Uterus (tissue), 3 donors: ENCODE measurements at regions not wholly inside any gene's neighbourhood (a gene's known extent, or its start where the extent isn't known, plus 50 kb on each side); places are given as distances from the start of the nearest gene placed in this dataset.

Experiments
- DNase-seq, 2 donors: peaks; one replicate each; pipeline ENCODE4 v3.0.0-alpha.2; 2019 to 2020
- H3K27ac ChIP-seq, 2 donors: fragments of 200-600 bp; sonication (generic); 1 replicate in 1 of 2; 2 replicates in 1 of 2; pipeline ENCODE4 v1.5.1; 2016 to 2018
- H3K27me3 ChIP-seq, 2 donors: fragments of 200-600 bp; sonication (generic); one replicate each; pipeline ENCODE4 v1.5.1; 2018 to 2019; ENCODE audit warnings: control low read depth in 1 of 2
- H3K36me3 ChIP-seq, 2 donors: fragments of 200-600 bp; sonication (generic); one replicate each; pipeline ENCODE4 v1.5.1; 2019; ENCODE audit warnings: control low read depth in 1 of 2
- H3K4me1 ChIP-seq, 2 donors: fragments of 200-600 bp; sonication (generic); one replicate each; pipeline ENCODE4 v1.5.1; 2018 to 2019; ENCODE audit warnings: control low read depth in 1 of 2
- H3K4me3 ChIP-seq, 2 donors: fragments of 200-600 bp; sonication (generic); 1 replicate in 1 of 2; 2 replicates in 1 of 2; pipeline ENCODE4 v1.5.1; 2018 to 2019; ENCODE audit warnings: mild to moderate bottlenecking in 1 of 2
- H3K9me3 ChIP-seq, 2 donors: fragments of 200-600 bp; sonication (generic); one replicate each; pipeline ENCODE4 v1.5.1; 2019; ENCODE audit warnings: control low read depth in 1 of 2
- CTCF ChIP-seq, 4 experiments: fragments of 200-600 bp in 2 of 4; fragments of 450-650 bp in 2 of 4; sonication (generic) in 2 of 4; IDR thresholded peaks; one replicate each; pipeline ENCODE4 v1.5.1; 2016 to 2019; ENCODE audit warnings: antibody characterized with exemption in 4 of 4, mild to moderate bottlenecking in 2 of 4, moderate library complexity in 1 of 4
- POLR2A ChIP-seq, 2 donors: fragments of 450-650 bp; IDR thresholded peaks; one replicate each; pipeline ENCODE4 v1.6.1; 2016; ENCODE audit warnings: antibody characterized with exemption in 2 of 2, mild to moderate bottlenecking in 1 of 2, moderate library complexity in 1 of 2
- intact Hi-C: fragments of 100-400 bp; cut with DNase I; formaldehyde crosslinking; loops from one replicate; pipeline ENCODE4 v1.15.1; 2023; ENCODE audit warnings: low total_unique reads
- donor health status: DM: yes; HTN: yes; CAD: no.

GRCh38 chr15:78696436-78696835, 55.4 kb upstream of the CHRNB4 start:
- intact Hi-C loops, result no loop called here
- no peaks in the 10 kb centered on the region for H3K9me3 ChIP-seq
- no peak overlapping the region for H3K4me3 ChIP-seq
- no peaks in the 10 kb centered on the region for H3K36me3 ChIP-seq
- no peaks in the 10 kb centered on the region for H3K27me3 ChIP-seq
- TF ChIP-seq POLR2A (IDR thresholded peaks at IDR 0.05) (no peak), CTCF (IDR thresholded peaks at IDR 0.05) (no peak)
- no peak for DNase-seq
- no peaks in the 10 kb centered on the region for H3K4me1 ChIP-seq
- H3K27ac ChIP-seq, result no peak overlapping the region

DNA sequence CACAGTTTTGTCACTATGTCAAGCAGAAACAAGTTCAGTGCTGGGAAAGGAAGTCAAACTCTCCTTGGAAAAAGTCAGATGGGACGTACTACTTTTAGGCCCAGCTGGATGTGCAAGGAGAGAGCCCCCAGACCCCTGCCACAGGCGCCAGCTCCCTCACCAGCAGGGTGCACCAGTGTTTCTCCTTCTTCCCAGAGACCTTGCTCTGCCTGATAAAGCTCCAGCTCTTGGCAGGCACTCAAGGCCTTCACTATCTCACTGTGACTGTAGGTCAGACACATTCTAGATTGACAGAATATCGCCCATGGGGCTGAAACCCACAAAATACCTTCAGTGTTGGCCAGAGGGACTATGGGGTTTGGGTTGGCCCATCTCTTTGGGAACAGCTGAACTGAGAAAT, 54.8 kb upstream of the CHRNB4 start:
- TF ChIP-seq POLR2A (IDR thresholded peaks at IDR 0.05) (no peak), CTCF (IDR thresholded peaks at IDR 0.05) (no peak)
- Histone ChIP-seq H3K4me3 (no peak overlapping the region), H3K9me3 (no peaks in the 10 kb centered on the region), H3K36me3 (no peaks in the 10 kb centered on the region), H3K27ac (no peak overlapping the region), H3K27me3 (no peaks in the 10 kb centered on the region), H3K4me1 (no peaks in the 10 kb centered on the region)
- no peak for DNase-seq
- intact Hi-C loops, result no loop called here

- no peaks in the 10 kb centered on the region for H3K9me3 ChIP-seq
- H3K36me3 ChIP-seq, result no peaks in the 10 kb centered on the region
- no peak for DNase-seq
- TF ChIP-seq POLR2A (IDR thresholded peaks at IDR 0.05) (no peak), CTCF (IDR thresholded peaks at IDR 0.05) (no peak)
- intact Hi-C loops, result no loop called here
- H3K27me3 ChIP-seq, result no peaks in the 10 kb centered on the region
- no peaks in the 10 kb centered on the region for H3K4me1 ChIP-seq
- no peak overlapping the region for H3K27ac ChIP-seq
- H3K4me3 ChIP-seq, result no peak overlapping the region
These were observed 54.1 kb upstream of the CHRNB4 start for GRCh38 chr15:78695046-78695671.

DNA sequence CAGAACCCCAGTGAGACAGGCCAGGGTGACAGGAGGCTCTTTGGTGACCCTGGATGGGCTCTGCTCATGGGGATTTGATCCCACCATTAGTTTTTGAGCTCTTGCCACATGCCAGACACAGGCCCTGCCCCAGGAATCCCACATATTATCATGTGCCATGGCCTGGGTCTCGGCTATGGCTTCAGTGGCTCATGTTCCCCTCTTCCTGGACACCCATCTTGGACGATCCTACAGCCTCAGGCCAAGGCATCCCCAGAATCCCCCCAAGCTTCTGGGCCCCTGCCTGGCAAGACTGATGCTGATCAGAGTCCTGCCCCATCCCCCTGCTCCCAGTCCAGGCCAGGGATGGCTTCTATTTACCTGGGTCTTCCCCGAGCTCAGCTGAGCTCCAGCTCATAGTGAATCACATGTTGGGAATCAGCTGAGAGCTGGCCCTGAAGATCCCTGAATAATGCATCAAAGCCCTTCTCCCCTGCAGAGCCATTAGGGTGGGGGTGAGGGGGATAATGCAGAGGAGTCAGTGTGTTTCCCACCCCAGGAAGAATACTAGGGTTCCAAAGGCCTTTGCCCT, 50.9 kb upstream of the CHRNB4 start:
- no peak overlapping the region for H3K4me3 ChIP-seq
- no peak for DNase-seq
- H3K9me3 ChIP-seq, result no peaks in the 10 kb centered on the region
- H3K27me3 ChIP-seq, result no peaks in the 10 kb centered on the region
- H3K4me1 ChIP-seq, result no peaks in the 10 kb centered on the region
- TF ChIP-seq POLR2A (IDR thresholded peaks at IDR 0.05) (no peak), CTCF (IDR thresholded peaks at IDR 0.05) (no peak)
- H3K36me3 ChIP-seq, result no peaks in the 10 kb centered on the region
- intact Hi-C loops, result no loop called here
- H3K27ac ChIP-seq, result no peak overlapping the region

- Histone ChIP-seq H3K4me3 (no peak overlapping the region), H3K9me3 (no peaks in the 10 kb centered on the region), H3K27ac (no peak overlapping the region), H3K36me3 (no peaks in the 10 kb centered on the region), H3K27me3 (no peaks in the 10 kb centered on the region), H3K4me1 (no peaks in the 10 kb centered on the region)
- no peak for DNase-seq
- intact Hi-C loops, result no loop called here
- TF ChIP-seq CTCF (IDR thresholded peaks at IDR 0.05), result no peak
- no peak for TF ChIP-seq POLR2A (IDR thresholded peaks at IDR 0.05)
These were observed 50.3 kb upstream of the CHRNB4 start for GRCh38 chr15:78691167-78691850.
